ENCODE measurements at regions not wholly inside any gene's neighbourhood (a gene's known extent, or its start where the extent isn't known, plus 50 kb on each side); places are given as distances from the start of the nearest gene placed in this dataset.

- no peak for DNase-seq
Measured at GRCh38 chr18:44626236-44626635, 54.5 kb upstream of the SETBP1 start.

- DNase-seq, result no peak
Measured at GRCh38 chr18:44626807-44627206, 53.9 kb upstream of the SETBP1 start.

GRCh38 chr18:44627280-44627679, 53.4 kb upstream of the SETBP1 start:
- no peak for DNase-seq

- no peak for DNase-seq
Measured at GRCh38 chr18:44629406-44629805, 51.3 kb upstream of the SETBP1 start.

GRCh38 chr18:44630118-44630517, 50.6 kb upstream of the SETBP1 start:
- no peak for DNase-seq
